GM21515 (cell line): ENCODE measurements at regions not wholly inside any gene's neighbourhood (a gene's known extent, or its start where the extent isn't known, plus 50 kb on each side); places are given as distances from the start of the nearest gene placed in this dataset.

Source experiments
- ATAC-seq: cut with Tn5 transposase; IDR thresholded peaks from one replicate; pipeline ENCODE4 v1.9.1; 2021; ENCODE audit not compliant: unreplicated experiment

DNA sequence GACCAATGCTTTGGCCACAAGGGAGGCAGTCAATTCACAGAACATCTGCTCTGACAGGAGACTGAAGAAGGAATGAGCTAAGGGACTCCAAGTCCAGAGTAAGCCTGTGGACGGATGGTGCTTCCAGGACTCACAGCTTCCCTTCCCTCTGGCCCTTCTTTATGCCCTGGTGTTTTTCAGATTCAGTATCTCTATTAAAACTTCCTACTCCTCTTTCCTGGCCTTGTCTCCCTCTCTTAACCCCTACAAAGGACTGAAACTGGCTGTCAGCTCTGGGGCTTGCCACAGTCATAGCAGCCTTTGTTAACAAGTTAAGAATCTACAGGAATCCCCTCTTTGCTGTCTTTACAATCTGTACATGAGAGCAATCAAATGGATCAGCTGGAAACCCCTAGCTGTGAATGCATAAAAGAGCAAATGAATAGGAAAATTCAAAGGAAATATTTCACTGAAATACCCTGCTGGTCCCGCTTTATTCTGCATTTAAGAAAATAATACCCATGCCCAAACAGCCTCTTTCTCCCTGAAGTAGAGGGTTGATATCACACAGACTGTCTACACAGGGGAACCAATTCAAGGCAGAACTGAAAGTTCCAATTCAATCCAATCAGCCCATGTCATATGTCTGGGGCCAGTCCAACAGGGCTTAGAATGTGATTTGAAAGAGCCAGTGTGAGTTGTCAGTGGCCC, 192.3 kb downstream of the MZT1 start:
- ATAC-seq = no peak

DNA sequence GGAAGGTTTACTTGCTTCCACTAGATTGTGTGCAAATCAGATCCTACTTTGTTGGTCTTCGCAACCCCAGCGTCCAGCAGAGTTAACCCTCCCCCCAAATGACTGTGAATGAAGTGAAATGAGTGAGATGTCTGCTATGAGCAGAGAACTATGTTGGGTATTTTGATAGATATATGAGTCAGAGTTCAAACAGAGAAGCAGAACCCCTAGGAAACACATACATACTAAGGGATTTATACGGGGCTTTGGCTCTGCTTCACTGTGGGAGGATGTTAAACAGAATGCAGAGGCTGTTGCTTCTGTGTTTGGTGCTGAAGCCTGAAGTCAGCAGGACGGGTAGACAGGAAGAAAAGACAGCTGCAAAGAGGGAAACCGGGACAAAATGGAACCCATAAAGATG, 197.0 kb downstream of the MZT1 start:
- no peak for ATAC-seq

DNA sequence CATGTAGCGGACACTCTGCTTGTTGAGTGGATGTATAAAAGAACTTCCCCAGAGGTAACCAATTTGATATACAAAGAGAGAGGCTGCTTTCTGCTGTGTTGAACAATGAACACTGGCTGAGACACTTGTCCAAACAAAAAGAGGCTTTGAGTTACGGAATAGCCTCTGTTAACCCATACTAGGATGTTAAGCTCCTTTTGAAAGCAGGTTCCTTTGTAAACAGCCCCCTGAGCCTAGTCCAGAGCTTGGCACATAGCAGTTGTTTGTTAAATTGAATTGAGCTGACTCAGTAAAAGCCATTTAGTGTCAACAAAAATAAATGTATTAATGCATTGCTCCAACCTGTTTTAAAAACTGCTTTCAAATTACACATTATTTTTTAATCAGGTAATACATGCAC, 200.1 kb downstream of the MZT1 start:
- ATAC-seq = no peak

DNA sequence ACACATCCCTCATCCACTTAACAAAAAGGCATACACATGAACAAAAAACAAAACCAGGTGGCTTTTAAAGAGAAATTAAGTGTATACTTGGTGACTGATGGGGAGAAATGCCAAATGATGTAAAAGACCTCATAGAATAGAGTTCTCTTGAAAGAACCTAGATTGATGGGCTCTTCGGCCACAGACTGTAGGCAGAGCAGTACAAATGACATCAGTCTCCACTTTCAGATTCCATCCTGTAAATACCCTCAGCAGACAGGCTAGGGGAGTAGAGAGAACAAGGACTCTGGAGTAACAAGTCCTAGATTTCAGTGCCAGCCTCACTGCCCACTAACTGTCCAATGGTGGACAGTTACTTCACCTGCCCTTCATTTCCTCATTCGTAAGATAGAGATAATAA, 203.8 kb downstream of the MZT1 start:
- ATAC-seq = no peak

DNA sequence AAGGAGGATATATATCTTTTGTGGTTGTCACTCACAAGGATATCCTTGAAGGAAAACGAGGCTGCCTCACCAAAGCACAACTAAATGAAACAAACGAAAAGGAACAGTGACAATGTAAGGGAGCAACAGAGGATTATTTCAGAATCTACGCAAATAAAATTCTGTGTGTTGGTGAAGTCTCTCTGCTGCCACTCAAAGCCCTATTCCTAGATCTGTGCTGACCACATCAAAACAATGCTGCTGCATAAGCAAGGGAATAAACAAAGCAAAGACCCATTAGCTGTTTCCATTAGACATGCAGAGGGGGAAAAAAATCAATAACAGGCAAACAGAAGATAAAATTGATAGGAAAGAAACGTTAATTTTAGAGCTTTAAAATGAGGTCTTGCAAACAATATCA, 204.4 kb downstream of the MZT1 start:
- ATAC-seq = no peak

DNA sequence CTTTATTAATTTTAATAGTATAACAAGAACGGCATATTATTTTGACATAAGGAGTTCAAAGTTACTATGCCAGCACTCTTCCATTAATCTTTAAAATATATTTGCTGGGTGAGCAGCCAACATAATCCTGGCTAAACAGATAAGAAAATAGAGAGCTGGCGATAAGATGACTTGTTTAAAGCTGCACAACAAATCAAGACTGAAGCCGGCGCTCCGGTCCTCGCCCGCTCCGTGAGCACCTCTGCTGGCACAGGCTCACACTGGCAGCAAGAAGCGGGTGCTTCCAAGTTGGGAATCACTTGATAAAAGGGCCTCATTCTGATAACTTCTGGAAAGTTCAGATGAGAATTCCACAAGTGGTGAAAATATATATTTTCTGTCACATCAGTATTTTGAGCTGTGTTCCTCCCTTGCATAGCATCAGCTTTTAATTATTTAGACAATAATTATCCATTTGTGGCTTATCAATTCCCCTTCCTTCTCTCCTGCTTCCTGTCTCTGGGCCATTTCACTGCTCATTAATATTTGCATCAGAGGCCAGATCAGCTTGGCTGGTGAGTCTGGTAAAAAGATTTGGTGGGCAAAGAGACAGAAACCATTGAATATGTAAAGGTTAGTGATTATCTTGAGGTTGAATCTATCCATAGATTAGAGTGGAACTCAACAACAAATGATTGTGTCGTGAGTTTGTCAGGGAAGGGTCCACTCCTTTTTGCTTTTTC, 205.3 kb downstream of the MZT1 start:
- ATAC-seq = no peak

DNA sequence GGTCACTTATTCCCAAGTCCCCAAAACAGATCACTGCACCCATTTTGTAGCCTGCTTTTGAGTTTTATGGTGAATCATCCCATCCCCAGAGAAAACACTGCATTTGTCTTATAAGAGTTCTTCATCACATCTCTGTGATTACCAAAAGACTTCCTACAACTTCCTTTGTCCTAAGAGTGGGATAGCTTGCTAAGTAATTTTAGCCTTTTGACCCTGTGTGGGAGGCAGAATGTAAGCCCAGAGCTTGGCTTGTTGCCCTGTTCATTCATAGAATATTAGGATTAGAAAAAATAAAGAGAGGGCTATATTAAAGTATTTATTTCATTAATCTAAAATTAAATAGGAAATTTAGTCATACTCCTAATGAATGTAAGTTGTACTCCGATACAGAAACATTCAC, 213.3 kb downstream of the MZT1 start:
- no peak for ATAC-seq

DNA sequence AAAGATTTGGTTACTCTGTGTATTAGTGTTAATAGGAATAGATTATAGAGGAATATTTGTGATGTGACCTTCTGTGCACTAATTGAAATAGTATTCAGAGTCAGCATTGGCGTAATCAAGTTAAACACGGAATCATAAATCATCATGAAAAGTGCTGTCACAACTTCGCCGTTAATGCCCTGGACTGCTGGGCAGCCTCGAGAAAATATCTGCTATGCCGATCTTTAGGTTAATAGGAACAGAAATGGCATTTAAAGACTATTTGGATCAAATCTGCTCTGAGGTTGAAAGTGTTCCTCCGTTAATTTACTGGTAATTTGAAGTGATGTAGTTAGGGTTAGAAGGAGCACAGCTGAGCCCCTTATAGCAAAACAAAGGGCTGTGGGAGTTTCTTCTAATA, 219.0 kb downstream of the MZT1 start:
- no peak for ATAC-seq

DNA sequence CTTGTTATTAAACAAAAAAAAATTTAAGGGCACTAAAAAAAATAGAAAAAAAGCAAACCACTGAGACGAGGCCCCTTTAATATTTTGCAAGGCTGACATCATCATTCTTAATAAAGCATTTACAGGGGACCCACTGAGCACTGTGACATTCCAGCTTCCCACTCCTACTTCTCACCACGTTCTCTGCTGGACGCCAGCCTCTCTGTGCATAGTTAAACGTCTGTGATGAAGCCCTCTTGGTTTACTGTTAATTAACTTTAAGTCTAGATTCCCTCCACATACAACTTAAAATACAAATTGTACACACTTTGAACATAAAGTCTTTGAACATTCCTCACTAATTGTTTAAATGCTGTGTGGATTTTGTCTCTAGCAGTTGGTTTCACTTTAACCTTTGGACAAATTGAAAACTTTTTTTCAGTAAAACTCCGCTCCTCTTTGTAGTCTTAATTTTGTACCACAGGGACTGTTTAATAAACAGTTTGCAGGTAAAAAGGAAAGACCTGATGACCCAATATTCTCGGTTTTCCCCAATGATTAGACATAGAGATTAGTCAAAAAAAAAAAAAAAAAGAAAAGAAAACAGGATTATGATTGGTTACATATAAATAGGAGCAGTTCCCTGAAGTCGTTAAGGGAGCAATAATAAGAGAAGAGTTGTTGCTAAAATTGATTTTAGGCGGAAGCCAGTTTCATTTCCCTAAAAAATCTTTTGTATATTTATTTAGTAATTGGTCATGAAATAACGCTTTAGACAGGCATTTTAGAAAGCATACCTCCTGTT, 219.8 kb downstream of the MZT1 start:
- ATAC-seq = no peak

DNA sequence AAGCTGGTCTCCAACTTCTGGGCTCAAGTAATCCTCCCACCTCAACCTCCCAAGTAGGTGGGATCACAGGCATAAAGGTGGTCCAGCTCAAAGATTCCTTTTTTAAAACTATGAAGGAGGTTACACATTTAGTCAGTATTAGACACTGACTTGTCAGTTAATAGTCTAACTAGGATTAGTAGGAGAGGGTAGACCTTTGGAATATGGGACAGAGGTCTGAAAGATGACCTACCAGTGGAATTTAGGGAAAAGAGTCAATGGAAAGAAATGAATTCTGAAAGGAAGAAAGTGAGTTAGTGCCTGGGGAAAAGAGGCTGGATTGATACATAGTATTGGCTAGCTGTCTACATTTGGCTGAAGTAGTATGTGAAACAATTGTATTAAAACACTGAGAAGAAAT, 220.7 kb downstream of the MZT1 start:
- no peak for ATAC-seq

DNA sequence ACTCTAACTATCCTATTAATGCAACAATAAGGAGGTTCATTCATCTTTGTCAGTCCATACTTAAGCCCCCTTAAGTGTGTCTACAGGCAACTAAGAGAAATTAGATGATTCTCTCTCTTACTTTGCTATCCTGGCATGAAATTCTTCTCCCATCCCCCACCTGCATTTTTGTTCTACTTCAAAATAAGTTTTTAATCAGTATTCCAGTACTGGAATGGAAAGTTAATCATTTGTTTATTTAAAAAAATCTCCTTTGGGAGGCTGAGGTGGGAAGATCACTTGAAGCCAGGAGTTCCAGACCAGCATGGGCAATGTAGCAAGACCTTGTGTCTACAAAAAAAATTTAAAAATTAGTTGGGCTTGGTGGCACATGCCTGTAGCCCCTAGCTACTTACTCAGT, 222.1 kb downstream of the MZT1 start:
- ATAC-seq = no peak

DNA sequence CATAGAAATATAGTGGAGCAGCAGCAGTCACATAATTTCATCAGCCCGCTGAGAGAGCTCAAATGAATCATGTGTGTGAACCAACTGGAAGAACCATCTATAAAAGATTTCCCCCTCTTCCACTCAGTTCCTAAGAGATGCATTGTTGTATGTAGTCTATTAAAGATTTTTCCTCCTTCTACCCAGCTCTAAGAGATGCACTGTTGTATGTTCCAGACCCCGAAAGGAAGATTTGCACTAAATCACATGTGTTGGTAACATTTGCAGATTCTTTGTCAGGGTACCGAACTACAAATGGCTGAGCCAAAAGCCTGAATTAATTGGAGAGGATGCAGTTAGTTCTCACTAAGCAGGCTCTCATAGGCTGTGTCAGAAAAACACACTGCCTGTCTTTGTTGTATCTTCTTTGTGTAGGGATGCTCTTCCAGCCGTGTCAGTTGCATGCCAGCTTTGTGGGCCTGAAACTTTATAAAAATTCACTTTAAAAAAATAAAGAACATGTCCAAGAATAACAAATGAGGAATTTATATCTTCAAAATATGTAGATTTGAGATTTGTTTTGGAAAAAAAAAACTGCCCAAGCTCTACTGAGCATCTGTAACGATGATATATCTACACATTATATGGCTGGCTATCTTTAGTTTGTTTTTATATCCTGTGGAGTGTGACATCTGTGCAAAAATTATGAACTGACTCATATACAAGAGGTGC, 223.1 kb downstream of the MZT1 start:
- no peak for ATAC-seq

DNA sequence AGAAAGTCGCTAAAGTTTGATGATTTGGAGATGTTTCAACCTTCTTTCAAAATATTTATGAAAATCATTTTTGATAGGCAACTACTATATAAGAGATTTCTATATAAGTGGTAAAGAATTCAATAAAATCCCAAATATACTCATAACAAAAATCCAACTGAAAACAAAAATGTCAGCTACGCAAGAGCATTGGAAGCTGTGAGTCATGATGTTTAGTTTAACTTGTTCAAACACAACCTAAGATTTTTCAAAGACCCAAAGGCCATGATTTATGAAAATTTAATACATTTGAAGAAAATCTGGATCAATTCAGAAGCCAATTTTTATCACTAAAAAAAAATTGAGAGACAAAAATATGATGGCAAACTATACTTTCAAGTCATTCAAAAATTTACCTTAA, 226.6 kb downstream of the MZT1 start:
- ATAC-seq = no peak

DNA sequence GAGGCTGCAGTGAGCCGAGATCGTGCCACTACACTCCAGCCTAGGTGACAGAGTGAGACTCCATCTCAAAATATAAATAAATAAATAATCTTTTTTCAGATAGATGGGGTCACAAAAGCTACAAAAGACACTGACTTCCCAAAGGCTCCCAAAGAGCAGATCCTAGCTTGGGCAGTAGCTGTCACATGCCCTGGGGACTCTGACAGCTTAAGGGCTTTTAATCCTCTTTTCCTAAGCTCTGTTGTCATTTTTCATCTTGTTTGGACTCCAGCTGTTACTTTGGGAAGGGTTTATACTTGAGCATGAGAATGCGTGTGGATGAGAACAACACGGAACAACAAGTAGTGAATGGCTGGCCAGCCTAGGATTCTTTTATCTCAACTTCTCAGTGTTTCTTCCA, 231.7 kb downstream of the MZT1 start:
- no peak for ATAC-seq

DNA sequence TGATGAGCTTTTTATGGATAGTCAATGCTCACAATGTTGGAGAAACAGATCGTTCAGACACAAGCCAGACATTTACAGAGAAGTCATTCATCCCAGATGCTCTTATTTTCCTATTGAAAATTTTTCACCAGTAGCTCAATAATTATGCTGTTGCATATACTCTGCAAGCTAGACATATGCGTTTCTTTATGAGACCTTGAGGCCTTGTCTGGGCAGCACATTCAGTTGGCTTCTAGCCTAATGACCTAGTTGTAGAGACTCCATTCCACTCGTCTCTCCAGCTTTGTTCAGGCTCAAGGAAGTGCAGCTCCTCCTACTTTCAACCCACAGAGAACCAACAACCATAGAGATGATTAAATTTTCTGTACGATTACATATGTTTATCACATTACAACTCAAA, 237.7 kb downstream of the MZT1 start:
- ATAC-seq = no peak

DNA sequence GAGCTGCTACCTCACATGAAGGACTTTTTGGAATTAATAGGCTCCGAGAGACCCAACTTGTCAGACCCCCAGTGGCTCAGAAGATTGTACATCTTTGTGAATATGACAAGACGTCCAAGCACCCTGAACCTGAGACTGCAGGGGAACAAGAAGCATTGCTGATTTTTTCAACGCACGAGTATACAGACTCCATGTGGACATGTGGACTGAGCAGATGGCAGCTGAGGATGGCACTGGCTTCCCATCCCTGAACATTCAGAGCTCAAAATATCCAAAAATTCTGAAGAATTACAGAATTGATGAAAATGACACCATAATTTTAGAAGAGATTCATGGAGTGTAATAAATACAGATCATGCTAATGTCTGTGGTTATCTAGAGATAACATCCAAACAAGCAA, 254.1 kb downstream of the MZT1 start:
- ATAC-seq = no peak

DNA sequence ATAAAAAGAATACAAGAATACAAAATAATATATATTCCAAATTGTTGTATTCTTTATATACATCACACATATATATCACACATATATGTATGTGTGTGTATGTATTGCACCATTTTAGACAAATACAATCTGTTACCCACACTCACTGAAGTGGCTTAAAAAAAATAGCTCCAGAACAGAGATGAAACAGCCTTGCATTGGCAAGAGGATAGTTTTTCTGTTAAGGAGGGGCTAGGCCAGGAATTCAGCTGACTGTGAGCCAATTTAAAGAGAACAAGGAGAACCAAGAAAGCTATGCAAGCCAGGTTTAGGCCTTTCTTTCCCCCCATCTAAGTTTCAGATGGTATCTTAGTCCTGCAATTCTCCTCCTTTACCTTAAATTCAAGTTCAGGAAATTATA, 257.5 kb downstream of the MZT1 start:
- ATAC-seq = no peak

DNA sequence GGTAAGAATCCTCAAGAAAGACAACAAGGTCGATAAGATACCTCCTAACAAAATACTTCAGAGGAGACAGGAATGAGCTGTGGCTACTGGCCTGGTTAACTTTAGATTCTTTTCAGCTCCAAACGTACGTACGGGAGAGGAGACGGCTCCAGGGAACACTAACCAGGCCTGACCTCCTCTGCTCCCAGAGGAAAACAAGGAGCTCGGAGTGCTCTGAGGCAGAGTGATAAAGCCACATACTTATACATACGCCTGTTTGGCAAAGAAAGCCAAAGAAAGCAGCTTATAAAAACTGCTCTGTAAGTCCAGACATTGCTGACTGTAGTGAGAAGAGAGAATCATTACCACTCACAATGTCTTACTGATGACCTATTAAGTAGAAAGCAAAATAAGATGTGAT, 263.9 kb downstream of the MZT1 start:
- ATAC-seq = no peak

DNA sequence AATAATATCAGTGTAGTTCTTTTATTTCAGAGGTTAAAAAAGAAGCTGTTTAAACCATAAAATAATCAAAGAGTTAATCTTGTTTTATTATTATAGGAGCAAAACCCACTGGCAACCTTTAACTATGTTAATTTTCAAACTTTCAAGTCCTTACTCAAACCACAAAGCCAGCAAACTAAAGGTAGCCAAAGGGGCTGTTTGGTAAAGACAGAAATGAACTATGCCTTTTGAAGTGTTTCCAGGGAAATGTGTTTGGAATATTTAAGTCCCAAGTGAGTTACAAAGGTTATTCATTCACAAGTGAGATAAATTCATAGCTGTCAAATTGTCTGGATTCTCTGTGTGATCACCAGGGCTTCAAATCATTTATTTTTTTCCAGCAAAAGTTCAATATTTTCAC, 264.7 kb downstream of the MZT1 start:
- no peak for ATAC-seq

DNA sequence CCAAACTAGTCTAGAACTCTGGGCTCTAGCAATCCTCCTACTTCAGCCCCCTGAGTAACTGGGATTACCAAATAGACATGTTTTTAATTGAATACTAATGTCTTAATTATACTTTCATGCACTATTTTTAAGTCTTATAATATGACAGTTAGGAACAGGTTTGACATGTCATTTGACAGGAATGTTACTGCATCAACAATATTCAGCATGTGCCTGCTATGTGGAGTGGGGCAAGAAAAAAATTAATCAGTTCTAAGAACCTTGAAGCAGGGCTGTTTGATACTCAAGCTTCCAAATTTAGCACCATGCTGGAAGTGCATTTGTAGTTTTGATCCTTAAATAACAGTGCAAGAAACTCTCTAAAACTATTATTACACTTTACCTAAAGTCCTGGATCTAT, 265.3 kb downstream of the MZT1 start:
- ATAC-seq = no peak

DNA sequence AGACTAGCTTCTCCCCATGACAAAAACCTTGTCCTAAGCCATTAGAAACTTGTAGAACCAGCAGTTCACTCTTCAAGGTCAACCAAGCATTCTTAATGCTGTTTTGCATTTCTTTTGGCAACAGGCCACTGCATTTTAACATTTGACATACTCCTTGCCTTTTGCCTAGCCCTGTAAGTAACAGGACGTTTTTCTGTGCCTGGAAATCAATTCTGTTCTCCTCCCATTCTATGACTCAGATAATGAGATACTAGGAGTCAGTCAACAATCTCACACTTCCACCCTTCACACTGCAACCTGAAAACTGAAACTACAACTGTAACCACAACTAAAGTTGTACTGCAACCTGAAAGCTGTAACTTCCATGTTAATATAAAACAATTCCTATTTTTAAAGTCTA, 268.7 kb downstream of the MZT1 start:
- ATAC-seq = no peak

DNA sequence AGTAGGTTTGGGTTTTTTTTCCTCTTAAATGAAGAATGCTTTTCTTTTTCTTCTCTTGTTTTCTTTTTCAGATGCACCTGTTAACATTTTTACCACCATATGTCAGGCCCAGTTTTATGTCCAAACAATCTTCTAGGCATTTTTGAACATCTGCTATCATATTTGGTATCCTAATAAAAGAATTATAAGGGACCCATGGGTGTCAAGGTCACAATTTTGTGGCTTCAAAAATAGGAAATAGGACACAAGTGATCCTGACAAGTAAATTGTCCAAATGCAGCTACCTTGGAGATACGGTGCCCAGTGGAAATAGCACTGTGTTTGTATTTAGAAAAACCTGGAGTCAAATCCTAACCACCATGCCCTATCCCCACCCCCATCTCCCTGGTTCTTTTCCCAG, 270.3 kb downstream of the MZT1 start:
- no peak for ATAC-seq
